ENCODE measurements at regions not wholly inside any gene's neighbourhood (a gene's known extent, or its start where the extent isn't known, plus 50 kb on each side); places are given as distances from the start of the nearest gene placed in this dataset.
"Not testable (repeated sequence)": the region's sequence is repeated elsewhere in the genome, so short reads cannot be mapped to it uniquely, and the experiment has no call there.

- DNase-seq (ENCODE audit: low read depth in 1 of 2, low spot score in 1 of 2): no peak
These were observed 189.4 kb downstream of the MATN1 start for GRCh38 chr1:30533796-30534550.

- DNase-seq (ENCODE audit: low read depth in 1 of 2, low spot score in 1 of 2): no peak
These were observed 190.2 kb downstream of the MATN1 start for GRCh38 chr1:30533141-30533540.

- no peak for DNase-seq (ENCODE audit: low read depth in 1 of 2, low spot score in 1 of 2)
These were observed 190.8 kb downstream of the MATN1 start for GRCh38 chr1:30532621-30533020.

- no peak for DNase-seq (ENCODE audit: low read depth in 1 of 2, low spot score in 1 of 2)
These were observed 195.8 kb downstream of the MATN1 start for GRCh38 chr1:30527511-30528140.

GRCh38 chr1:30526652-30527345, 196.6 kb downstream of the MATN1 start:
- no peak for DNase-seq (ENCODE audit: low read depth in 1 of 2, low spot score in 1 of 2)

GRCh38 chr1:30525971-30526651, 197.3 kb downstream of the MATN1 start:
- DNase-seq (ENCODE audit: low read depth in 1 of 2, low spot score in 1 of 2): no peak

GRCh38 chr1:30525631-30525970, 197.8 kb downstream of the MATN1 start:
- no peak for DNase-seq (ENCODE audit: low read depth in 1 of 2, low spot score in 1 of 2)

- no peak for DNase-seq (ENCODE audit: low read depth in 1 of 2, low spot score in 1 of 2)
These were observed 198.4 kb downstream of the MATN1 start for GRCh38 chr1:30524840-30525617.

GRCh38 chr1:30524025-30524555, 199.3 kb downstream of the MATN1 start:
- not testable (repeated sequence) for DNase-seq (ENCODE audit: low read depth in 1 of 2, low spot score in 1 of 2)

GRCh38 chr1:30523055-30524020, 200.0 kb downstream of the MATN1 start:
- no peak for DNase-seq (ENCODE audit: low read depth in 1 of 2, low spot score in 1 of 2)

- no peak for DNase-seq (ENCODE audit: low read depth in 1 of 2, low spot score in 1 of 2)
These were observed 201.1 kb downstream of the MATN1 start for GRCh38 chr1:30522031-30523004.

GRCh38 chr1:30521261-30521865, 202.0 kb downstream of the MATN1 start:
- DNase-seq (ENCODE audit: low read depth in 1 of 2, low spot score in 1 of 2): no peak

- no peak for DNase-seq (ENCODE audit: low read depth in 1 of 2, low spot score in 1 of 2)
These were observed 202.9 kb downstream of the MATN1 start for GRCh38 chr1:30520476-30520875.

- no peak for DNase-seq (ENCODE audit: low read depth in 1 of 2, low spot score in 1 of 2)
These were observed 204.1 kb downstream of the MATN1 start for GRCh38 chr1:30519201-30519763.

- DNase-seq (ENCODE audit: low read depth in 1 of 2, low spot score in 1 of 2): no peak
These were observed 204.7 kb downstream of the MATN1 start for GRCh38 chr1:30518696-30519095.

GRCh38 chr1:30518186-30518585, 205.2 kb downstream of the MATN1 start:
- DNase-seq (ENCODE audit: low read depth in 1 of 2, low spot score in 1 of 2): no peak

GRCh38 chr1:30517666-30518065, 205.7 kb downstream of the MATN1 start:
- DNase-seq (ENCODE audit: low read depth in 1 of 2, low spot score in 1 of 2): not testable (repeated sequence)

GRCh38 chr1:30517241-30517640, 206.1 kb downstream of the MATN1 start:
- not testable (repeated sequence) for DNase-seq (ENCODE audit: low read depth in 1 of 2, low spot score in 1 of 2)

All from stimulated activated CD4-positive, alpha-beta T cell treated with anti-CD3 and anti-CD28 coated beads, Interleukin-15, amount 100 ng/mL, for 1 hour (primary cell).